GM21515 (cell line): ENCODE measurements at regions not wholly inside any gene's neighbourhood (a gene's known extent, or its start where the extent isn't known, plus 50 kb on each side); places are given as distances from the start of the nearest gene placed in this dataset.
A peak's percentile ranks its signal among the peaks of the same experiment; 100 is the strongest.
"Not testable (repeated sequence)": the region's sequence is repeated elsewhere in the genome, so short reads cannot be mapped to it uniquely, and the experiment has no call there.

Experiments used
- ATAC-seq: cut with Tn5 transposase; IDR thresholded peaks from one replicate; pipeline ENCODE4 v1.9.1; 2021; ENCODE audit not compliant: unreplicated experiment

DNA sequence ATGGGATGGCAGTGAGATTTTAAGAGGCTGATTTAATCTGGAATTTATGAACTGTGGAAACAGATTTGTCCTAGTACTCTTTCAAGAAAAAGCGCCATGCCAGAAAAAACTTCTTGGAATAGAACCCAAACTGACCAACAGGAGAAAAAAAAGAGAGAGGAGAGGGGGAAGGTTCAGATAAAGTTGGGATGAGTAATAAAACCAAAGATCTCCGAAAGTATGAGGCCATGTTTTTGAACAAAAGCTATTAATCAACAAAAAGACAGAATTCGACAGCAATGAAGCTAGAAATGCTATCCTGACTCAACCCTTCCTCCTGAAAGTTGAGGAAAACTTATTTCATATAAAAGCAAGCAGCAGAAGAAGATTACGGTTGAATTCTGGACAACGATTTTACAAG, 135.5 kb downstream of the CEMIP2 start:
- ATAC-seq: no peak

DNA sequence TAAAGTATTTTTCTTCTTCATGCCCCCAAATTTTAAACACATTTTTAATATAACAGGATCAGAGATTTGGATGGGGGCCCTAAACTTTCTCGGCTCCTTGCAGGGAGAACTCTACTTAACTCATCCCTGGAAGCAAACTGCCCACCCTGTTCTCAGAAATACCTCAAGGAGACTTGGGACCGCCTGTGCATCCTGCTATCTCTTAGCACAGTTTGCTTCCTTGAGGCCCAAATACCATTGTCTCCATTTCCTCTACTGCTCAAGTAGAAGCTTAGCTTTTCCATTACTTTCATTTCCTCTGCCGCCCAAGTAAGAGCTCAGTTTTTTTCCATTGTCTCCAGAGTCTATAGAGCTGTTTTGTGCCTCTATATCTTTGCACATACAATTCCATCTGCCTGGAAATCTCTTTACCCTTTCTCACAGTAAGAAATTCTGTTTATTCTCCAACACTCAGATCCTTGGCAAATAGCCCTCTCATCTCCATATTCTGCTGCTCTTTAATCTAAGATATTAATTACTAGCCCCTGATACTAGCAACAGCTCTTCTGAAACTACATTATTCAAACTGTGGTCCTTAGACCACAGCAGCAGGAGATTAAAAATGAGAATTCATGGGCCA, 137.8 kb downstream of the CEMIP2 start:
- ATAC-seq: no peak

DNA sequence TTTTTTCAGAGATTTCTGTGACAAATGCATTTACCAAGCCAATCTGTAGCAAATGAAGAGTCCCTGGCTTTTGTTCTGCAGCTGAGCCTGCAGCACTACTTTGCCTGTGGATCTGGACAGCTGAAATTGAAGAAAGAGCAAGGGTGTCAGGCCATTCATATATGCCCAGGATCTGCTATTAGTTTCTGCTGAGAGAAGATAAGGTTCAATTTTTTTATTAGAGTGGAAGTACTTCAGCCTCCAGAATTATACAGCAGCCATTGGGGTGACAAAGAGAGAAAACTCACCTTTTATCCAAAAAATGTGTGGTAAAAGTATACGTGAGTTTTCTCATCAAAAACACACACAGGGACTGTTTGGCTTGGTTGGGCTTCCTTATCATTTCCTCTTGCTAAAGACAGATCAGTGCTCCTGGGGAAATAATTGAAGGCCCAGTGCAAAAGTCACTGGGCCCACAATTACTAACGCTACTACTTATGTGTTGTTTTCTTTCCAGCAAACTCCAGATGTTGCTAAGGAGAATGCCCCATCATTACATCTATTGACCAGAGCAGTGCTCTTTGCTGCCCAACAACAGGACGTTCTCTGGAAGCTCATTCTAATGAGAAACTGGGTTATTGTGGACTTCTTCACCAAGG, 138.6 kb downstream of the CEMIP2 start:
- ATAC-seq: no peak

DNA sequence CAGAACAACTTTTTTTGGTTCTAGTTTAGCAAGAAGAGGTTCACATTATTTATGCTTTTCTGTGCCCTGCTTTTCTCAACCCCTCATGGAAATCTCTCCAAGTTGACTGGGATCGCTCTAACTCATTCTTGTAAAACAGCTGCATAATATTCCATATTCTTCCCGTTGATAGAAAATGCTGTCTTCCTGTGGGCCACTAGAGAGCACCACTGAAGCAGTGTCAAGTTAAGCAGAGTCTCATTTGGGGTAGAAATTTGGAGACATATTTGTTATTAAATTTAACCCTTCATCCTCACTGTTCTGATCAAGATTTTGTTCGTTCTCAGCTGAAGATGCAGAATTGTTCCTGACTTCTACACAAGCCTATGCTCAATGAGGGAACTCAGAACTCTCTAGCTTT, 140.1 kb downstream of the CEMIP2 start:
- ATAC-seq: no peak

- no peak for ATAC-seq
Observed at GRCh38 chr9:71627537-71627936, 140.8 kb downstream of the CEMIP2 start.

DNA sequence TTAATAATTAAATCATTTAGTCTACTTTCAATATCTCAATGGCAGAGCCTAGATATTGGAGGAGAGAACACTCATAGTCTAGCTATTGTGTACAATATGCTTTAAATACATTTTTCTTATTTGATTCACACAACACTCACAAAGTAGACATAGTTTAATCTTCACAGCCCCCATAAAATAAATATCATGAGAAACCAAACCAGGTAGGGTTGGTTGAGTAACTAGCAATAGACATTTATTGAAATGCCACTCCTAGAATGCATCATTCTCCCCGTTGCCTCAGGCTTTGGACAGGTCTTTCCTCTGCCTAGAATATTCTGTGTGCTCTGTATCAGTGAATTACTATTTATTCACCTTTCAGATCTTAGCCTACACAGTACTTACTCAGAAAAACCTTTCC, 141.9 kb downstream of the CEMIP2 start:
- ATAC-seq: no peak

DNA sequence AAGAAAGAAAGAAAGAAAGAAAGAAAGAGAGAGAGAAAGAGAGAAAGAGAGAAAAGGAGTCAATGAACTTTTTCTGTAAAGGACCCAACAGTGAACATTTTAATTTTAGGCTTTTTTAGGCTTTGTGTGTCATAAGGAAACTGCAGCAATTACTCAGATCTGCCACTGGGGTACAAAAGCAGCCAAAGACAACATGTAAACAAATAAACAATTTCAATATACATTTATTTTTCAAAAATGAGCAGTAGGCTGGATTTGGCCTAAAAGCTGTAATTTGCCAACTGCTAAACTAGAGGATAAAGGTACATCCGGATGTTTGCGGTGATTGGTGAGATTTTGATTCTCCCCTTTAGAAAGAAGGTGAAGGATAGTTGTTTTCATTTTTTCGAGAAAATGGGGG, 143.6 kb downstream of the CEMIP2 start:
- no peak for ATAC-seq

GRCh38 chr9:71620746-71621145, 147.6 kb downstream of the CEMIP2 start:
- ATAC-seq: no peak

- no peak for ATAC-seq
Observed at GRCh38 chr9:71620331-71620730, 148.0 kb downstream of the CEMIP2 start.

- no peak for ATAC-seq
Observed at GRCh38 chr9:71619926-71620325, 148.4 kb downstream of the CEMIP2 start.

GRCh38 chr9:71614409-71615010, 153.8 kb downstream of the CEMIP2 start:
- ATAC-seq: no peak

DNA sequence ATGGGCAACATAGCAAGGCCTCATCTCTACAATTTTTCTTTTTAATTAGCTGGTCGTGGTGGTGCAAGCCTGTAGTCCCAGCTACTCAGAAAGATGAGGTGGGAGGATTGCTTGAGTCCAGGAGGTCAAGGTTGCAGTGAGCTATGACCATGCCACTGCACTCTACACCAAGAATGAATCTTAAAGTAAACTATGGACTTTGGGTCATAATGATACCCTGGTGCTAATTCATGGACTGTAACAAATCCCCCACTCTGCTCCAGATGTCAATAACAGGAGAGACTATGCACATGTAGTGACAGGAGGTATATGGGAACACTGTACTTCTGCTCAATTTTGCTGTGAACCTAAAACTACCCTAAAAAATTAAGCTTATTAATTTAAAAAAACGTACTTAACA, 155.4 kb downstream of the CEMIP2 start:
- ATAC-seq: no peak

DNA sequence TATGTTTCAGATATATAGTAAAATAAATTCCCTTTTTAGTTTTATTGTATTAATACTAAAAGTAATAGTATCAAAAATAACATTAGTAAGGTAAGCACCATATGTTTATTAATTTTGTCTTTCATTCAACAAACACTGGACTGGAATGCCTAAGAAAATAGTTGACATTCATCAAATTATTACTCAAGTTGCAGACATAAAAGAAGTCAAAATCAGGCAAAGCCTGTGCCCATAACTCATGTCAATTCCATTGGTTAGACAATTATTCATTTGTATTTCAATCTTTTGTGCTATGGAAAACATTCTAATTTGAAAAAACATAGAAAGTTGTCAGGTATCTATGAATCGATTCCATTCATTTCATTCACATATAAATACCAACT, 158.9 kb downstream of the CEMIP2 start:
- no peak for ATAC-seq

DNA sequence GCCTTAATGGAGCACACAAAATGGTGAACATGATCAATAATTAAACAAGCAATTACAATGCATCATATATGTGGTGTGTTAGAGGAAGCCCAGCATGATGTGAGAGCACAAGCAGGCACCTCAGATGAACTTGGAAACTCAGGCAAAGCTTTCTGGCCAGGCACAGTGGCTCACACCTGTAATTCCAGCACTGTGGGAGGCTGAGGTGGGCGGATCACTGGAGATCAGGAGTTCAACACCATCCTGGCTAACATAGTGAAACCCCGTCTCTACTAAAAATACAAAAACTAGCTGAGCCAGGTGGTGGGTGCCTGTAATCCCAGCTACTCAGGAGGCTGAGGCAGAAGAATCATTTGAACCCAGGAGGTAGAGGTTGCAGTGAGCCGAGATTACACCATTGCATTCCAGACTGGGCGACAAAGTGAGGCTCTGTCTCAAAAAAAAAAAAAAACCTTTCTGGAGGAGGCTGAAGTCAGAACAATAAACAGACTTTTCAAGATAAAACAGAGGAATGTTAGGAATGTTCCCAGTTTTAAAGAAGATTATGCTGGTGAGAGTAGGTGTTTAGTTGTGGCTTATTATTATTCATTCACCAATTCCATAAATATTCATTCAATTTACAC, 159.4 kb downstream of the CEMIP2 start:
- ATAC-seq: no peak

DNA sequence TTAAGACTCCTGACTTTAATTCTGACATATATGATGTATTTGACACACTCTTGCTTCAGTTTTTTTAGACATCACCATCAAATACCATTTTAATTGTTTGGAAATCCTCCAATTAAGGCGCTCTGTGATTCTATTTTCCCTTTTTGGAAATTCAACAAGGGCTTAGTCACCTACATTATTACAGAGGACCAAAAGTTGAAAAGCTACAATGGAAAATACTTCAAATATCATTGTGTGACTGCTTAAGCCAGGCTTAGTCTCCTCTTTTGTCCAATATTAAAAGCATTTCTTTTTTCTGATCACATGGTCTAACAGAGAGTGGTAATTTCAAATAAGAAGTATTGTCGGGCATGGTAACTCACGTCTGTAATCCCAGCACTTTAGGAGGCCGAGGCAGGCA, 160.3 kb downstream of the CEMIP2 start:
- ATAC-seq: no peak

DNA sequence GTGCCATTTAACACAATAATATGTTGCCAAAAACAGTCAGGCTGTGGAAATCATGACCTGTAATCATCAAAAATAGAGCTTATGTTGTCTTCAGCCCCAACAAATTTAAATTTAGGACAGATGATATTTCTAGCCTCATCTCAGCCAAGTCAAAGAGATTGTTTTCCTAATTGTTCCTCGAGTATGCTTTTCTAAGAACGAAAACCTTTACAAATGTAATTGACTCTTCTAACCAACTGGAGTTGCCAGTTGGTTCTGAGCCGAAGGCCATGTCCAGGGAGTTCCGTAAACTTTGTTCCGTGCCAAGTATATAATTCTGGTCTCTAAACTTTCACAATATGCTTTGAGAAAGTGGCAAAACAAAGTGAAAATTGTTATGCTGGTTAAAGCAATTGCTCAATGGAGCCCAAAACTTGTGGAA, 160.8 kb downstream of the CEMIP2 start:
- no peak for ATAC-seq

- peak; percentile 89 for ATAC-seq
Observed at GRCh38 chr9:71604197-71605063, 163.9 kb downstream of the CEMIP2 start.

GRCh38 chr9:71602652-71603051, 165.7 kb downstream of the CEMIP2 start:
- ATAC-seq: no peak

DNA sequence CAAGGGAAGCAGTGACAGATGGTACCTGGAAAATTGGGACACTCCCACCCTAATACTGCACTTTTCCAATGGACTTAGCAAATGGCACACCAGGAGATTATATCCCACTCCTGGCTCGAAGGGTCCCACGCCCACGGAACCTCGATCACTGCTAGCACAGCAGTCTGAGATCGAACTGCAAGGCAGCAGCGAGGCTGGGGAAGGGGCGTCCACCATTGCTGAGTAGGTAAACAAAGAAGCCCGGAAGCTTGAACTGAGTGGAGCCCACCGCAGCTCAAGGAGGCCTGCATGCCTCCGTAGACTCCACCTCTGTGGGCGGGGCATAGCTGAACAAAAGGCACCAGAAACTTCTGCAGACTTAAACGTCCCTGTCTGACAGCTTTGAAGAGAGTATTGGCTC, 172.6 kb downstream of the CEMIP2 start:
- not testable (repeated sequence) for ATAC-seq

- no peak for ATAC-seq
Observed at GRCh38 chr9:71594541-71594940, 173.8 kb downstream of the CEMIP2 start.

- no peak for ATAC-seq
Observed at GRCh38 chr9:71592400-71592799, 175.9 kb downstream of the CEMIP2 start.
